RWPE2 (cell line): ENCODE measurements at regions not wholly inside any gene's neighbourhood (a gene's known extent, or its start where the extent isn't known, plus 50 kb on each side); places are given as distances from the start of the nearest gene placed in this dataset.

Source experiments
- ATAC-seq: fragments of 200-7000 bp; cut with Tn5 transposase; 3 replicates; pipeline ENCODE4 v1.9.1; 2021; ENCODE audit warnings: low read depth
- DNase-seq: peaks from one replicate; pipeline ENCODE4 v3.0.0-alpha.2; 2020; ENCODE audit warnings: low spot score
- H3K27ac ChIP-seq: fragments of 450-650 bp; 2 replicates; pipeline ENCODE4 v1.5.1; 2017; ENCODE audit warnings: mild to moderate bottlenecking; ENCODE audit not compliant: poor library complexity, severe bottlenecking
- H3K27me3 ChIP-seq: fragments of 250-450 bp; sonication (Bioruptor Pico); 2 replicates; pipeline ENCODE4 v1.5.1; 2021; ENCODE audit warnings: mild to moderate bottlenecking, moderate library complexity; ENCODE audit not compliant: insufficient read depth, poor library complexity, severe bottlenecking
- H3K36me3 ChIP-seq: fragments of 250-450 bp; sonication (Bioruptor Pico); 2 replicates; pipeline ENCODE4 v1.5.1; 2020; ENCODE audit warnings: low read depth, mild to moderate bottlenecking, moderate library complexity
- H3K4me1 ChIP-seq: fragments of 250-450 bp; sonication (Bioruptor Pico); 2 replicates; pipeline ENCODE4 v1.5.1; 2021; ENCODE audit warnings: mild to moderate bottlenecking, moderate library complexity; ENCODE audit not compliant: insufficient read depth, poor library complexity, severe bottlenecking
- H3K4me3 ChIP-seq: fragments of 250-450 bp; sonication (Bioruptor Pico); 2 replicates; pipeline ENCODE4 v1.5.1; 2021; ENCODE audit warnings: mild to moderate bottlenecking, moderate library complexity; ENCODE audit not compliant: severe bottlenecking
- H3K9me3 ChIP-seq: fragments of 250-450 bp; sonication (Bioruptor Pico); 2 replicates; pipeline ENCODE4 v1.5.1; 2021; ENCODE audit warnings: mild to moderate bottlenecking, moderate library complexity; ENCODE audit not compliant: severe bottlenecking
- TF ChIP-seq, protein P1 (sequence below): fragments of 450-650 bp; IDR thresholded peaks from one replicate; pipeline ENCODE4 v1.5.1; 2017; ENCODE audit warnings: mild to moderate bottlenecking, moderate library complexity; ENCODE audit not compliant: poor library complexity, severe bottlenecking

DNA sequence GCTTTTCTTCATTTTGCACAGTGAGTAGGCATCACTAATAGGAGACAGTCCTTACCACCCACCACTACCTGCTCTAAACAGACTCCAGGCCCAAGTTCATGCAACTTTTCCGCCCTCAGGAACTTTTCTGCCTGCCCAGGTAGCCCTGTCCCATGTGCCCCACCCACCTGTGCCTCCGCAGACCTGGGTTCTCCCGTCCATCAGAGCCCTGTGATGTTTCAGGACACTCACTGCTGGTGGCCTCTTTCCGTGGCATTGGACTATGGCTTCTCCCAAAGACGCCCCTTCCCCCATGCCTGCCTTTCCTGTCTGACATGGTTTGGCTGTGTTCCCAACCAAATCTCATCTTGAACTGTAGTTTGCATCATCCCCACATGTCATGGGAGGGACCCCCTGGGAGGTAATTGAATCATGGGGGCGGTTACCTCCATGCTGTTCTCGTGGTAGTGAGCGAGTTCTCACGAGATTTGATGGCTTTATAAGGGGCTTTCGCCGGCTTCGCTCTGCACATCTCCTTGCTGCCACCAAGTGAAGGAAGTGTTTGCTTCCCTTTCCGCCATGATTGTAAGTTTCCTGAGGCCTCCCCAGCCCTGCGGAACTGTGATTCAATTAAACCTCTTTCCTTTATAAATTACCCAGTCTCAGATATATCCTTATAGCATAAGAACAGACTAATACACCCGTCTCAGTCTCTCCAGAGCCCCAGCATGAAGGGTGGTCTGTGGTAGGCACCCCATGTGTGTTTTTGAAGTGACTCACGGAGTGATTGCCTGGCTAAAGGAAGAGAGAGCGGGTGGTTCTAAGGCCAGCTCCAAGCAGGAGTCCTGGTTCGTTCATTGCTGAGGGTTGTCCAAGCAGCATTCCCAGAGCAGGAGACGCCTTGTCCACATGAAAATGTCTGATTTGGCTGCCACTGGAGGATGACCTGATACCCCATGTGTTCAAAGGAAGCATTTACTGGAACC lies 86.0 kb upstream of the ZBTB40 start:
- ATAC-seq: no peak
- no peak for DNase-seq
- TF ChIP-seq, protein P1, sequence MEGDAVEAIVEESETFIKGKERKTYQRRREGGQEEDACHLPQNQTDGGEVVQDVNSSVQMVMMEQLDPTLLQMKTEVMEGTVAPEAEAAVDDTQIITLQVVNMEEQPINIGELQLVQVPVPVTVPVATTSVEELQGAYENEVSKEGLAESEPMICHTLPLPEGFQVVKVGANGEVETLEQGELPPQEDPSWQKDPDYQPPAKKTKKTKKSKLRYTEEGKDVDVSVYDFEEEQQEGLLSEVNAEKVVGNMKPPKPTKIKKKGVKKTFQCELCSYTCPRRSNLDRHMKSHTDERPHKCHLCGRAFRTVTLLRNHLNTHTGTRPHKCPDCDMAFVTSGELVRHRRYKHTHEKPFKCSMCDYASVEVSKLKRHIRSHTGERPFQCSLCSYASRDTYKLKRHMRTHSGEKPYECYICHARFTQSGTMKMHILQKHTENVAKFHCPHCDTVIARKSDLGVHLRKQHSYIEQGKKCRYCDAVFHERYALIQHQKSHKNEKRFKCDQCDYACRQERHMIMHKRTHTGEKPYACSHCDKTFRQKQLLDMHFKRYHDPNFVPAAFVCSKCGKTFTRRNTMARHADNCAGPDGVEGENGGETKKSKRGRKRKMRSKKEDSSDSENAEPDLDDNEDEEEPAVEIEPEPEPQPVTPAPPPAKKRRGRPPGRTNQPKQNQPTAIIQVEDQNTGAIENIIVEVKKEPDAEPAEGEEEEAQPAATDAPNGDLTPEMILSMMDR: no peak
- peaks cover 15% of the 10 kb centered on the region for H3K27me3 ChIP-seq
- H3K4me1 ChIP-seq: no peaks in the 10 kb centered on the region
- H3K9me3 ChIP-seq: no peaks in the 10 kb centered on the region
- no peaks in the 10 kb centered on the region for H3K36me3 ChIP-seq
- H3K27ac ChIP-seq: no peak overlapping the region
- no peak overlapping the region for H3K4me3 ChIP-seq

DNA sequence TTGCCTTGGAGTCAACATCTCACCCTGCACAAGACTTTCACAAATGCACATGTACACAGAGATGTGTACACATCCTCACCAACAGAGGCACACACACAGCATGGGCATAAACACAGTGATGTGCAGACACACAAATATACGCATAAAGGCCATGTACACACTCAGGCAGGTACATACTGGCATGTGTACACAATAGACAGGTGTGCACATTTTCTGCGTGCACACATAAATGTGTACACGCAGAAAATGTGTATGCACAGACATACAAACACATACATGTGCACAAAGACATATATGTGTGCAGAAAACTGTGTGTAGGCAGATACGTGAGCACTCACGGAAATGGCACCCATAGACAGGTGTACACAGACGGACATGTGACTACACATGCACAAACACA lies 85.3 kb upstream of the ZBTB40 start:
- ATAC-seq: no peak
- TF ChIP-seq, protein P1: no peak
- peaks cover 10% of the 10 kb centered on the region for H3K27me3 ChIP-seq
- H3K4me1 ChIP-seq: no peaks in the 10 kb centered on the region
- no peaks in the 10 kb centered on the region for H3K9me3 ChIP-seq
- H3K4me3 ChIP-seq: no peak overlapping the region
- DNase-seq: no peak
- no peak overlapping the region for H3K27ac ChIP-seq
- H3K36me3 ChIP-seq: no peaks in the 10 kb centered on the region

DNA sequence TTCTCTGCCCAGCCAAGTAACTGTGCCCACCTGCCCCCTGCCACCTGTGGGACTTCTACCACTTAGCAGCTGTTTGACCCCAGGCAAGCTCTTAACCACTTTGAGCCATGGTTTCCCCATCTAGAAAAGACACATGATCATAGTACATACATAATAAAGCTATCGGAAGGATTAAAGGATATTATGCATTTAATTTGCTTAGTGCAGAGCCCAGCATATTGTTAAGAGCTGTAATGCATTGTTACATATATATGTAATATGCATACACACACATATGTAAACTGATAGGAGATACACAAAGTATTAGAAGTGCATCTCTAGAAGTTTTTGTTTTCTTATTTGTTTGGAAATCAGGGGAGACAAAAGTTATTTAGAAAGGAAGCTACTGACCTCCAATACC lies 83.5 kb upstream of the ZBTB40 start:
- no peaks in the 10 kb centered on the region for H3K9me3 ChIP-seq
- H3K36me3 ChIP-seq: no peaks in the 10 kb centered on the region
- H3K27ac ChIP-seq: no peak overlapping the region
- TF ChIP-seq, protein P1: no peak
- DNase-seq (no peak), ATAC-seq (no peak)
- peaks cover 7% of the 10 kb centered on the region for H3K27me3 ChIP-seq
- no peak overlapping the region for H3K4me3 ChIP-seq
- no peaks in the 10 kb centered on the region for H3K4me1 ChIP-seq

DNA sequence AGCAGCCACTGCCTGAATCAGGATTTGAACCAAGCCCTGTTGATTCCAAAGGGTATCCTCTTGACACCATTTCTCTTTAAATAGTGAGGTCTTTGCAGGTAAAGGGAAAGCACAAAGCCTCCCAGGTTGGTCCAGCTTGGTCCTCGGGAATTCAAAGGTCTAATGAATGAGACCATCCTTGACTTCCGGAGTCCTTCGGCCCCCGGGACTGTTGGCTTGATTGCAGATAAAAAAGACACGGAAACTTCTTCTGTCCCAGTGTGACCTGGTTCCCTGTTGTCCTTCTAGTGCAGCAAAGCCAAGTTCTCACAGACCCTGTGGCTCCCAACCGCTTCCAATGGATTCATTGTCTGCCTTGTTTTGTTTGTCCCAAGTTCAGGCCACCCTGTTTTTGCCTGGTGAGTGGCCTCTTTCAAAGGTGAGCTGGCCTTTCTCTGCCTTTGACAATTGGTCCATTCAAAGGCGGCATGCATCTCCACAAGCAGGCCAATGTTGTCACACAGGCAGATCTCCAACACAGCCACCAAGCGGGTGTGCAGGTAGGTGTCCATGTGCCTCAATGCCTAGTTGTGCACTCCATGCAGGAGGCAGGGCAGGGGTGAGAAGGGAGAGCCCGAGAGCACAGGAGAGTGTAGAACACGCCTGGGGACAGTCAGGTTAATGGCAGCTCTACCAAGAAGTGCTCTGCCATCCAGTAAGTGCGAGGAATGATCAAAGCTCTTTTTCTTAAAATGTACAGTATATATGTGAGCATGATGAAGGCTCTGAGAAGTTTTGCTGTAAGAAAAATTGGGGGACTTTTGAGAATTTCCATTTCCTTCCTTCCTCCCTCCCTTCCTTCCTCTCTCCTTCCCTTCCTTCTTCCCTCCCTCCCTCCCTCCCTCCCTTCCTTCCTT lies 82.1 kb upstream of the ZBTB40 start:
- Histone ChIP-seq H3K9me3 (no peaks in the 10 kb centered on the region), H3K4me1 (no peaks in the 10 kb centered on the region), H3K4me3 (no peak overlapping the region), H3K27ac (no peak overlapping the region), H3K27me3 (peaks cover 7% of the 10 kb centered on the region), H3K36me3 (no peaks in the 10 kb centered on the region)
- no peak for ATAC-seq
- no peak for DNase-seq
- TF ChIP-seq, protein P1: no peak
